Iris pigment epithelial cell (primary cell): ENCODE measurements at regions not wholly inside any gene's neighbourhood (a gene's known extent, or its start where the extent isn't known, plus 50 kb on each side); places are given as distances from the start of the nearest gene placed in this dataset.
"Not testable (repeated sequence)": the region's sequence is repeated elsewhere in the genome, so short reads cannot be mapped to it uniquely, and the experiment has no call there.

Source experiments
- DNase-seq: peaks from one replicate; pipeline ENCODE4 v3.0.0-alpha.2; 2011; ENCODE audit warnings: low read depth

- no peak for DNase-seq
Measured at GRCh38 chr2:43013821-43014345, 212.5 kb downstream of the ZFP36L2 start.

GRCh38 chr2:43012966-43013365, 213.4 kb downstream of the ZFP36L2 start:
- no peak for DNase-seq

- no peak for DNase-seq
Measured at GRCh38 chr2:43011158-43011491, 215.3 kb downstream of the ZFP36L2 start.

- DNase-seq: no peak
Measured at GRCh38 chr2:43010438-43011157, 215.8 kb downstream of the ZFP36L2 start.

GRCh38 chr2:43009448-43009847, 217.0 kb downstream of the ZFP36L2 start:
- no peak for DNase-seq

- no peak for DNase-seq
Measured at GRCh38 chr2:43008388-43008787, 216.0 kb upstream of the HAAO start.

- no peak for DNase-seq
Measured at GRCh38 chr2:43007901-43008300, 215.5 kb upstream of the HAAO start.

- DNase-seq: no peak
Measured at GRCh38 chr2:43006834-43007543, 214.6 kb upstream of the HAAO start.

GRCh38 chr2:43005975-43006833, 213.8 kb upstream of the HAAO start:
- DNase-seq: no peak

- no peak for DNase-seq
Measured at GRCh38 chr2:43005245-43005974, 213.0 kb upstream of the HAAO start.

- no peak for DNase-seq
Measured at GRCh38 chr2:43004879-43005244, 212.5 kb upstream of the HAAO start.

GRCh38 chr2:43004126-43004865, 211.9 kb upstream of the HAAO start:
- not testable (repeated sequence) for DNase-seq

- no peak for DNase-seq
Measured at GRCh38 chr2:43003702-43004101, 211.3 kb upstream of the HAAO start.

- DNase-seq: no peak
Measured at GRCh38 chr2:43001787-43002468, 209.5 kb upstream of the HAAO start.

GRCh38 chr2:43001055-43001378, 208.6 kb upstream of the HAAO start:
- no peak for DNase-seq

GRCh38 chr2:43000242-43001054, 208.1 kb upstream of the HAAO start:
- no peak for DNase-seq

GRCh38 chr2:42999856-43000241, 207.5 kb upstream of the HAAO start:
- no peak for DNase-seq

- DNase-seq: no peak
Measured at GRCh38 chr2:42999391-42999841, 207.0 kb upstream of the HAAO start.

- no peak for DNase-seq
Measured at GRCh38 chr2:42998721-42999120, 206.3 kb upstream of the HAAO start.

GRCh38 chr2:42996528-42996927, 204.1 kb upstream of the HAAO start:
- no peak for DNase-seq
